GM21528 (cell line): ENCODE measurements at regions not wholly inside any gene's neighbourhood (a gene's known extent, or its start where the extent isn't known, plus 50 kb on each side); places are given as distances from the start of the nearest gene placed in this dataset.

Experiments
- ATAC-seq: cut with Tn5 transposase; IDR thresholded peaks from one replicate; pipeline ENCODE4 v1.9.1; 2021; ENCODE audit warnings: mild to moderate bottlenecking, moderate library complexity; ENCODE audit not compliant: unreplicated experiment, low FRiP score

DNA sequence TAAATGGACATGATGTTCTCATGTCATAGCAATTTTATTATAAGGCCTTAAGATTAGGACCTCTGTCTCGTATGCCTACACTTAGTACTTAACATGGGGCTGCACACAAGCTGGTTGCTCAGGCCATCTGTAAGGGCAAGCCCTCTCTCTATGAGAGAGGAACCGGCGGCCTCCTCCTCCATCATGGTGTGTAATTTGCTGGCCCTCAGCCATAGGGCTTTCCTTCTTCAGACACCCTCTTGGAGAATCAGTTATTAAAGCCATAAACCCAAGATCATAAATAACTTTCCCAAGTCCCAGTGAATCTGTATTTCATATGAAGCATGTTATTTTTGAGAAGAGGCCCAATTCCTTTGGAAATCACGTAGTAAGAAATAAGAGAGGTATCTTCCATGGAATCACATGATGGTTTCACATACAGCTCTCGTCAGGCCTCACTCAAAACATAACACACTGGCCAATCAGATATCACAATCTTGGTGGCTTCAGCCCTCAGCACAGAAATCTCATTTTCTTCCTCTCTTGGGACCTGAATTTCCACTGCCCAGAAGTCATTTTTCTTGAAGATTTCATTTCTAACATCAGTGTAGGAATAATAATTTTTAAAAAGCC lies 92.6 kb downstream of the RDH14 start:
- no peak for ATAC-seq

DNA sequence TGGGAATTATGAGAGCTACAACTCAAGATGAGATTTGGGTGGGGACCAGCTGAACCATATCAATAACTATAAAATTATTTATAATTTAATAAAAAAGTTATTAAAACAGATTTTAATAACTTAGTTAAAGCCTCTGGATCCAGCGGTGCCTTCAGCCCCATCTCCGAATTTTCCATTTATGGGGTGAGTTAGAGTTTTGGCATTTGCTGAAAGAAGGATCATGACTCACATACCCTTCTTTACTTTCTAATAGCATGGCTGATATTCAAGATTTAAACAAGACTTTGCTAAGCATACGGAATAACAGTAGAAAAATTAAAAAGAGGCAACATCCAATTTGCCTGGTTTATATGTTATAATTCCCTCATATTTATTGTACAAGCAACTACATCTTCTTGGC lies 94.5 kb downstream of the RDH14 start:
- no peak for ATAC-seq

DNA sequence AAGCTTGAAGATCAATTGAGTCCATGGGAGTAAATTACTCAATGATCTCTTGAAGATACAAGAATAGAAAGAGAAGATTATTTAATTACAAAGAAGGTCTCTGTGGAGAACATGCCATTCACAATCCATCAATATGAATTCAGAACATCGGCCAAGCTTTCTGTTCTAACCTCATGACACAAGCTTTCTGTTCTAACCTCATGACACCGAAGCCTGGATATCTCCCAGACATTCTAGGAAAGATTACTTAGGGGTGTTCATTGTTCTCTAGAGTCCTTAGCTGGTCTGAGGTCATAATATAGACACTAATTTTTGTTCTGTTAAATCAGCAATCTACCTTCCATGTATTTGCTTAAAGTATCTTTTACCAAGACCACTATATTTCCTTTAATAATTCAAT lies 95.5 kb downstream of the RDH14 start:
- ATAC-seq = no peak

DNA sequence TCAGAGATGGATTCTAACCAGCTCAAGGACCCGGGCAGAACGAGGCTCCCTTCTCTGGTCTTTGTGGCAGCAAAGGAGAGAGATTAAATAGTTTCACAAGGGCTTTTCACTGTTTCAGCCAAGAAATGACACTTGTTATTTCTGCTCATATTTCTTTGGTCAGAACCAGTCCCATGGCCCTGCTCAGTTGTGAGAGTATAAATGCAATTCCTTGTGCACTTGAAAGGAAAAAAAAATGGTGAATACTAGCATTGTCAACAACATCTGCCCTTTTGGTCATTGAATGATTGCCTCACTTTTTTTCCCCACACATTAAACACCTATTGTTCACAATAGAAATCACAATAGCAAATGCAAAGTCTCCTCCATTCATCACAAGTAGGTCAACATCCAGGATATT lies 104.4 kb downstream of the RDH14 start:
- no peak for ATAC-seq

DNA sequence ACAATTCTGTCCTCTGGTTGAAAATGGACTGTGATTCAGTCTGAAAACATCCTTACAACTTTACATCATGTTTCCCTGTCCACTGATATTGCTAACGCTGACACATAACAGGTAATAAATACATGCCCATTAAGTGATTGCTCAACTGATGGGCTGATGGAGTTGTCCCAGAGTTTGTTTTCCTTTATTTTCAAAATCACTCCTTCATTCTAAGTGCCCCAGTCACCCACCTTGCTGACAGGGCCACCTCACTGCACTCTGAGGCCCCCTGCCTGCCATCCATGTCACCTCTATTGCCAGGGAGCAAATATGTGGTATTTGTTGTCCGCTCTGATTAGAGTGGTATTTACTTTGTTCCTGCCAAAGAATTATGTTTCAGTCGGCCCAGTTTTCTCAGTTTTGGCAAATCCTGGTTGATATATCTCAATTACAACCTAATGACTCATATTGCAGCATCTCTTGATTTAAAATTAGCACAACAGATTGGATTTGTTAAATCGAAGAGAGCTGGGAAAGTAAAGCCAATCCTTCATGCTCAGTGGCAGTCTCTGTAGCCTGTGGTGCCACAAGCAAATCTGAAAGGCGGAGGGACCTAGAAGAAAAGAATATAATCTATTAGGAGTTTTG lies 105.1 kb downstream of the RDH14 start:
- ATAC-seq = no peak

DNA sequence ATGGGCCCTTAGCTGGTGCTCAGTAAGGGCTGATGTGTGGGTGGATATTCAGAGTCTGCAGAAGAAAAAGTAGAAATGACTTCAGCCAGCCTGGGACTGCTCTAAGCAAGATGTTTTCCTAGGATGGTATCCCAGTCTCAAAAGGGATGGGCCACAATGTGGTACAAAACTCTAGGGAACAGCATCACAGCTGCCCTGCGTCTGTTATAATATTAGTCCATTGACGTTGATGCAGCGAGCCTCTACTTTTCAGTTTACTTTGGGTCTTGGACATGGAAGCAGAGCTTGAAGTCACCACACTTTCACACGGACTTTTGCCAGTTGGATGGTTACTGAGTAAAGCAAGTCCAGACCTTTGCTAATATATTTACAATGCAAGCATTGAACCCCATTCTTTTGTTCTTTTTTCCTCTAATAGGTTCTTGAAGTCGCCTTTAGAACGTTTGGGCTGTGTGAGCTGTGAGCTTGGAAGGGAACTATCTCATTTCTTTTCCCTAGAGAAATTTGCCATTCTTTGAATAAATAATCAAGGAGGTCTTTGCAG lies 105.7 kb downstream of the RDH14 start:
- ATAC-seq = no peak

DNA sequence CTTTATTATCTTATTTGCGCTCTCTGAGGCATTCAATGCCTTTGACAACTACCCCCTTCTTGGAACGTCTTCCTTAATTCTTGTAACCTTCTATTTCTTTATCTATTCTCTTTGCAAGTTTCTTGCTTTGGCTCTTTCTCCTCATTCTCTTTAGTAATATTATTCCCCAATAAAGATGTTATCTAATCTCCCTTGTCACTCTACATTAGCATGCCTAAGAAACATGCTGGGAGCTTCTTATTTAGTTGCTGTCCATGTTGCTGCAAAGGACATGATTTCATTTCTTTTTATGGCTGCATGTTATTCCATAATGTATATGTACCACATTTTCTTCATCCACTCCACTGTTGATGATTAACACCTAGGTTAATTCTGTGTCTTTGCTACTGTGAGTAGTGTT lies 113.7 kb downstream of the RDH14 start:
- ATAC-seq = no peak

DNA sequence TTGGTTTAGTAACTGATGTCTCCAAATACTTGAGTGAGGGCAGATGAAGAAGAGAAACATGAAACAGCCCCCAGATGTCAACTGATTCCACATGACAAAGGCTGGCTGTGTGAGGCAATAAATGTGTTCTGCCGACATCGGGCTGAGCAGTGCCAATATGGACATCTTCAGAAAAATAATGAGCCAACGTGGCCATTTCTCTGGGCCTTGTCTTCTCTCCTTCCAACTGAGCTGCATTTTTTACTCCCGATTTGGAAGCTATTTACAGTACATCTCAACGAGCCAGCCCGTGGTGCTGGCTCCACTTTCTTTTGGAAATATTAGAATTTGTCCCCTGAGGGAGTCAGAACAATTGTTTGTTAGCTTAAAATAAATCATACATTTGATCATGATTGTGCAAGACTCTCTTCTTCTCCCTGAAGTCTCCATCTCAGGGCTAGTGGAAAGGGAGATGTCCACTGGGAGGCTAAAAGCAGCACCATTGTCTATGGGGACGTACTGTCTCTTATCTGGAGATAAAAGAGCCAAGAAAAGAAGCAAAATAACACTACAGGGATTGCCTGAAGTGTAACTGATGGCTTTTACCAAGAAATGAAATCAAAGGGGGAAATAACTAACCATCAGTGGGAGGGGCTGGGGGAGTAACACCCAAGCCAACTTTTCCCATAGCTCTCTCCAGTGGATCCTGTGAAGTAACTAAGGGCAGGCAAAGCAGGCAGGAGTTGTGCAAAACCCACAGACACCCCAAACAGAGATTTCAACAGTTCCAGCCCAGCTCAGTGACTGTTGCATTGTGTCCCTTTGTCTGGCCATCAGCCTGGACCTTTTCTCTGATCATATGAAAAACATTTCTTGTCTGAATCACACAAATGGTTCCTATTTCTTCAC lies 114.8 kb downstream of the RDH14 start:
- no peak for ATAC-seq

DNA sequence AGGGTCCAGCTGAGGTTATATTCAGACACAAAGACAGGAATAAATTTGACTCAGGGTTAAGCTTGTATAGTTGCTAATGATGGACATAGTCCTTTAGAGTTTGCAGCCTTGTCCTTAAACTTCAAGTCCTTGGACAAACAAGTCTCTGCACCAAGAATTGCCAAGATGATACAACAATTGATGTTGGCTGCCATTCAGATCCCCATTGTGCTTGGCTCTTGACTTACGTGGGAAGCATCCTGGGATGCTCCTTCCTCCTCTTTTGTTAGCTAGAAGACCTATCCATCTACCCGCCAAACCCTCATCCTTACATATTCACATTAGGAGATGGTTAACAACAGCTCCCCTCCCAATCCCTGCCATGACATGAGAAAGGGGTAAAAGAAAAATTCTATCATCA lies 115.6 kb downstream of the RDH14 start:
- no peak for ATAC-seq

DNA sequence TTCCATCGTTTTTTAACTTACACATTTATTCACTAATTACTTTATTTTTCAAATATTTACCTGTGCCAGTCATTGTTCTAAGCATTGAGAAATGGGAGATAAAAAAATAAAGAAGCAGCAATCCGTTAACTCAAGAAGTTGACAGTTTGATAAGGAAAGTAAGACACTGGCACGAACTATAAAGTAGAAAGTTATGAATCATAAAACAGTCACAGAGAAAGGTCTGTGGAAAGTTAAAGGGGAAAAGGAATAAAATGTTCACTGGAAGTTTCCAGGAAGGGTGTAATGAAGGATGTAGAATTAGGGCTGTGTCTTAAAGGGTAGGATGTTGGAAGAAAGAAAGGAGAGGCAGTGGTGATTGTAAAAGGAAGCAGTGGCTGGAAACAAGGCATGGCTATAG lies 118.9 kb downstream of the RDH14 start:
- ATAC-seq = no peak

DNA sequence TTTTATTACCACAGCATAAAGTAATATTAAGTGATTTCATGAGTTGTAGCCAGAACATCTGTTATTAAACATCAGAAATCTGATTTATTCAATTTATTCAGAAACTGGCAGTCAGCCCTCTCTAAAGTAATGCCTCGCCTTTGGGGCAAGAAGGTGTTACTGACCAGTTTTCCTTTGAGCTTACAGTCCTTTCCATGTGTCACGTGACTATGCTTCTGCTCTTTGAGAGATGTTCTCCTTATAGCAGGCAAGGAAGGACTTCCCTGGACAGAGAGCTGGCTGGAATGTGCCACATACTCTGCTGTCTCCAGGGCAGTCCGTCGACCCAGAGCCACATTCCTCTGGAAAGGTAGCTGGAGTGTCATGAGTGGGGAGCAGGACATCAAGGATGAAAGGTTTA lies 119.7 kb downstream of the RDH14 start:
- ATAC-seq = no peak

DNA sequence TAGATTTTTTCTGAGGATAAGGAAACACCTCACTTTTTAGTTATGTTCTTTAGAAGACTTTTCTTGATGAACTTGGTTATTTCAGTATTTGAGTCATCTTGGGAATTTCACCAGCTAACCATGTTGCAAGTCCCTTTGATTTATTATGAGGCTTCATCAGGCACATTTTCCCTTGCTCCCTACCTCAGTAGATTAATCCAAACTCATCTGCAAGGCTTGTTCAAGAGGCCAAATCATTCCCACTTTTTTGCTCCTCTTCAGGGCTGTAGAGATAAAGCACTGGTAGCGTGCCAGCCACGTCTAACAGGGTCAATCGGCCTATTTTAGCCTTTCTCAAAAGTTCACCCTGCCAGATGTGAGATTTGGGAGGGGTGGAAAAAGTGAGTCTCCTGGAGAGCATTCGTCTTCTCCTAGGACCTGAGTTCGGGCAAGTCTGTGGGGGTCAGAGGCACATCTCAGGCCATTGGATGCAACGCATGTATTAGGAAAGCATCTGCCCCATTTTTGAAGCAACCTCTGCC lies 120.3 kb downstream of the RDH14 start:
- ATAC-seq = no peak

DNA sequence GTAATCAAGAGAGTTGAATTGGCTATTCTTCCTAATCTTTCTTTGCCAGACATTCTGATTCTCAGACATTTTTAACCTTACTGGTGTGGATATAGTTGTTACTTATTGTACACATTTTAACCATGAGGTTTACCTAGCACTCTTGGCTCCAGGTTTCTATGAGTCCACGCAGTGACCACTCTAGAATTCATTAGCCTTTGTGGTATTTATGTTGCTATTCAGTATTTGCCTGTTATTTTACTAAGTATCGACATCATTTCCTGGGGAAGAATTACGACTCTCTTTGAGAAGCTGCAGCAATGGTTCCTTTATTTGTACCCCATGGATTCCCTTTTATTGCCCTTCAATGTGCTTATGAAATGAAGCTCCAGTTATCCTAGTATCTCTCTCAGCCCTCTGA lies 120.7 kb downstream of the RDH14 start:
- ATAC-seq = no peak

DNA sequence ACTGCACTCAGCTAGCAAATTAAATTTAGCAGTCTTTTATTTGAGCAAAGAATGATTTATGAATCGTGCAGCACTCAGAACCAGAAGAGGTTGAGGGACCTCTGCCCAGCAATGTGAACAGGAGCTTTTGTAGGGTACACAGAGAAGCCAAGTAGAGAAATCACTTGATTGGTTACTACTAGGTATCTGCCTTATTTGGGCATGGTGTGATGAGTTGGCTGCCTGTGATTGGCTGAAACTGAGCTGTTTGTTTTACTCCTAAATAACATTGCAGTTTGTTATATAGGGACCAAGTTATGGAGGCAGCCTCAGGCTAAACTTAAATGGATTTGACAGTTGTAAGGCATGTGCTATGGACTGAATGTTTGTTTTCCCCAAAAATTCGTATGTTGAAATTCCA lies 122.5 kb downstream of the RDH14 start:
- no peak for ATAC-seq

DNA sequence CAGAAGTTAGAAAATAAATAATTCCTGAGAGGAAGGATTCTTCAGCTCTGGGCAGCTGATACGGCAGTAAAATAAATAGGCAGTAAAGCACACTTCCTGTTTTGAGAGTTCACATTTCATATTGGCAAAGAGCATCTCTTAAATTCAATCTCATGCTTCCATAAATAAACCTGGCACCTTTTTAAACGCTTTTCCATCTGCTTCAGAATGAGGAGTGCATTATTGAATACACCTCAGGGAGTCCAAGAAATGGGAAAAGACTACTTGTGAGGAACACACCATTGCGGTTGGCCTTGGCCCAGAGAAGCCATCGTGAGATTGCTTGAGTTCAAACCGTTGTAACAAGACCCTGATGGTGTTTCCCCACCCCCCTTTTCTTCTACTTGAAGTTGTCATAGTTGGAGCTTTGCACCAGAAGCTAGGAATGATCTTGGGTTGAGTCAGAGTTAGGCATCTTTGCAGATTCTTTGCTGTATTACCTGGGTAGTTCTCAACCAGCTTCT lies 123.9 kb downstream of the RDH14 start:
- ATAC-seq = no peak

DNA sequence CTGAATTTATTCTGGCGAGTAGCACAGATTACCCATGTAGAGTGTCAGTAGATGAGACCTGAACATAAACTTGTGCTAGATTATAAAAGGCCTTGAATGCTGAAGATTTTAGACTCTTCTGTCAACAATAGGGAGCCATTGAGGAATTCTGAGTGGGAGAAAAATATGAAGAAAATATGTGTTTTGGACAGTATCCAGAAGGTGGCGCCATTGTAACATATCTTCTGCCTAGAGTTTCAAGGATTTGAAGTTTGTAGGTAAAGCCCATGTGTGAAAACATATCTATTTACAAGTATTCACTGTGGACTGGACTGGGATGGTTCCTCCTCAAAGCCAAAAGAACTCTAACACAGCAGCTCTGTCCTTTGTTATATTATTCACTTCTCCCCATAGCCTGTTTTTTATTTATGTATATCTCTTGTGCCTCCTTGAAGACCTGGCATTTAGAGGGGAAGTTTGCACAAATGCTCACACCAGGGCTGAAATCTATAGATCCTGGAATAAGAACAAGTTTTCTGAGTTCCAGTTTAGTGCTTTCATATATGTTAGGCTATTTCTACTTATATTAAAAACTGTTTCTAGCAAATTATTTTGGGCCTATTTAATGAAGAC lies 124.9 kb downstream of the RDH14 start:
- no peak for ATAC-seq

DNA sequence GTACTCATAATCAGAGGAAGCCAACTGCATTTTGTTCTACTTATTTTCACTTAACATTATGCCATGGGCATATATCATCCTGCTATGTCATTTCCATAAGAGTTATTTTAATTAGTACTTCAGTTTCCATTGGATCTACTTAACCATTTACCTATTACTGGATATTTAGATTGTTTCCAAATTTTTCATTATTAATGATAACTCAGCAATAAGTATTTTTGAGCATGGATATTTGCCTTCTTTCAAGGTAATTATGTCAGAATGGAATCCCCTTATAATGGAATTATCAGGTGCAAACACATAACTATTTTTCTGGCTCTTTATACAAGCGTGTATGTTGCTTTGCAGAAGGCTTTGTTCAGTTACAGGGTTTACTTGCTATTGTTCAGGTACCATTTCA lies 126.6 kb downstream of the RDH14 start:
- no peak for ATAC-seq

DNA sequence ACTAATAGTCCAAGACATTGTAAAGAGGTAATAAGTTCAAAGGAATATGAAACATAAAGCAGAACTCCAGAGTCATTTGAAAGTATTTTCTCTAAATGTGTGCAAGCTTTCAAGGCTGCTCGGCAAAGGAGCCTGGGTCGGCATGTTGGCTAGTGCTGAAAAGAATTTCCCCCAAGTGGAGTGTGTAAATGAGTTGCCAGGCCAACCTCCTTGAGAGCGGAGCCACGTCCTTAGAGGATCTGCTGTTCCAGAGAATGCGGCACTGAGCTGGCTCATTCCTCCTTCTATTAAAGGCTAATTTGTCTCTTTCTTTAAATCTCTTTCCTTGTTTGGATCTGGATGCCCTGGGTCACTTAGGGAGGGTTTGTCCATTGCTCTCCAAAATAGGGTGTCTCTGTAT lies 127.5 kb downstream of the RDH14 start:
- ATAC-seq = no peak

DNA sequence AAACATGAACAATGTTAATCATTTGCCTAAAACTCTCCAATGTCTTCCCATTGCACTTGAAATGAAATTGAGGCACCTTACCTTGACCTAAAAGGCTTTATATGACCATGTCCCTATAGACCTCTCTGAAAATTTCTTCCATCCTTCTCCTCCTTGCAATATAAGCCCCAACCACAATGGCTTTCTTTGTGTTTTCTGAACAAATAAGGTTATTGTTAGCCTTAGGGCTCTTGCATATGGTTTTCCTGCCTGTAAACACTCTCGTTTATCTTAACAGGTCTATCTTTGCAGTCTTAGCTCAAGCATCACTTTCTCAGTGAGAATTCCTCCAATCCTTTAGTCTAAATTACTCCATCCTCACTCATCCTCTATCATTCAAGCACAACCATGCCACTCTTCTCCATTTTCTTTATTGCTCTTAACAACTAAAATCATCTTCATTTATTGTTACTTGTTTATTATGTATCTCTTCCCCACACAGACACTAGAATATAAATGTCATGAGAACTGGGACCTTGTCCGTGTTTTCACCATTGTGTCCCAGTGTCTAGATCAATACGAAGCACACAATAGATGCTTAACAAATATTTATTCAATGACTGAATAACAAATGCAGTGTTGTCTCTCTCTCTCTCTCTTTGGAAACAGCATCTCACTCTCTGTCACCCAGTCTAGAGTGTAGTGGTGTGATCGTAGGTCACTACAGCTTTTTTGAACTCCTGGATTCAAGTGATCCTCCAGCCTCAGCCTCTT lies 129.3 kb downstream of the RDH14 start:
- ATAC-seq = no peak

DNA sequence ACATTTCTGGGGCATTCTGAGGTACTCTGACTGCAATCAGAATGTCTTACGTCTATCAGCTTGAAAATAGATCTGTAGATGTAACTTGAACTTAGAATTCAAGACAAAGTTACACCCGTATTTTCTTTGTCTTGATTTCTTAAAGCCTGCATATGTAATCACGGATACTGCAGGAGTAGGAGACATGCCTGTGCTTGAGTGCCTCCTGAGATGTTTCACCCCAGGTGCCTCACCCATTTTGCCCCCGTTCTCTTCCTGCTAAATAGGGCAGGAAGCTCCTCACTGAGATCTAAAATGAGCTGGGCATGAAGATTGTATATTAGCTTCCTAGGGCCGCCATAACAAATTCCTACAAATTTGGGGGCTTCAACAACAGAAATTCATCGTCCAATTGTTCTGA lies 131.9 kb downstream of the RDH14 start:
- ATAC-seq = no peak
